K562 (cell line): ENCODE measurements at regions not wholly inside any gene's neighbourhood (a gene's known extent, or its start where the extent isn't known, plus 50 kb on each side); places are given as distances from the start of the nearest gene placed in this dataset.

Source experiments
- ATAC-seq: fragments of 200-7000 bp; cut with Tn5 transposase; 3 replicates; pipeline ENCODE4 v1.9.1; 2020; ENCODE audit warnings: moderate library complexity
- BruUV-seq: library from RNA; stranded (reverse); fragments of 400-500 nt; replicated peaks from 2 replicates; lab custom pipeline; 2021; lab: Mats Ljungman, UMichigan
- CTCF ChIA-PET: fragments of 300-600 bp; formaldehyde crosslinking; extraction: SDS; loops from one replicate; lab custom pipeline; 2021; ENCODE audit warnings: low intra/inter-chr PET ratio; lab: Yijun Ruan, JAX
- POLR2A ChIA-PET: fragments of 300-600, 350-650 bp; sonication (Branson Sonifier 250); formaldehyde crosslinking; extraction: SDS; loops from one replicate; lab custom pipeline; 2021; ENCODE audit warnings: antibody characterized with exemption, inconsistent platforms; lab: Yijun Ruan, JAX
- DNase-seq, 4 experiments: peaks; one replicate each; pipeline versions ENCODE4 v3.0.0 to v3.0.0-alpha.2; 2011 to 2018; ENCODE audit warnings: low spot score in 3 of 4, mixed read lengths in 3 of 4; ENCODE audit errors: extremely low read depth in 1 of 4
- FAIRE-seq: peaks from 2 replicates; lab custom pipeline; 2011; peaks lifted over from hg19 to GRCh38; lab: Jason Lieb, UNC
- H2AFZ ChIP-seq: 2 replicates; pipeline ENCODE4 v1.6.0; 2011; ENCODE audit warnings: low read depth, low read length, control low read depth, inconsistent platforms
- H3K27ac ChIP-seq: fragments of 200-600 bp; 3 replicates; pipeline ENCODE4 v1.8.0; 2011; ENCODE audit warnings: low read depth, mild to moderate bottlenecking, control low read depth, inconsistent platforms, low read length, moderate library complexity, mixed read lengths; ENCODE audit errors: extremely low read depth
- H3K27me3 ChIP-seq, 2 experiments: fragments of 300-600 bp in 1 of 2; 2 replicates in 1 of 2; 3 replicates in 1 of 2; pipeline versions ENCODE4 v1.6.0 to v1.8.0; 2011; ENCODE audit warnings: inconsistent platforms in 2 of 2, low read length in 2 of 2, mild to moderate bottlenecking in 1 of 2, mixed read lengths in 1 of 2, moderate library complexity in 1 of 2; ENCODE audit not compliant: control insufficient read depth in 2 of 2, insufficient read depth in 2 of 2
- H3K36me3 ChIP-seq: fragments of 300-600 bp; 3 replicates; pipeline ENCODE4 v1.8.0; 2011; ENCODE audit warnings: mild to moderate bottlenecking, low read length, inconsistent platforms; ENCODE audit not compliant: control insufficient read depth, insufficient read depth
- H3K4me1 ChIP-seq, 2 experiments: fragments of 200-600 bp in 1 of 2; replicated peaks in 1 of 2; 2 replicates in 1 of 2; 3 replicates in 1 of 2; pipeline versions ENCODE4 v1.5.1 to v1.8.0; 2011; ENCODE audit warnings: inconsistent platforms in 2 of 2, low read length in 2 of 2, mild to moderate bottlenecking in 1 of 2, mixed read lengths in 1 of 2, moderate library complexity in 1 of 2; ENCODE audit not compliant: control insufficient read depth in 2 of 2, insufficient read depth in 2 of 2
- H3K4me2 ChIP-seq: 2 replicates; pipeline ENCODE4 v1.6.1; 2011; ENCODE audit warnings: low read length, control low read depth, inconsistent platforms, mixed read lengths; ENCODE audit not compliant: insufficient read depth
- H3K4me3 ChIP-seq: fragments of 200-600 bp; sonication (generic), shearing (Covaris generic); 2 replicates; pipeline ENCODE4 v1.5.1; 2016; ENCODE audit warnings: control low read depth, inconsistent platforms
- H3K79me2 ChIP-seq: fragments of 200-600 bp; 3 replicates; pipeline ENCODE4 v1.8.0; 2011; ENCODE audit warnings: low read length, inconsistent platforms; ENCODE audit not compliant: control insufficient read depth, insufficient read depth
- H3K9ac ChIP-seq, 2 experiments: 2 replicates each; pipeline versions ENCODE4 v1.6.0 to v1.6.1; 2011; ENCODE audit warnings: low read depth in 2 of 2, low read length in 2 of 2, control low read depth in 1 of 2, inconsistent platforms in 1 of 2, mild to moderate bottlenecking in 1 of 2, mixed read lengths in 1 of 2; ENCODE audit not compliant: insufficient read depth in 1 of 2
- H3K9me1 ChIP-seq: one replicate; pipeline ENCODE4 v1.6.0; 2011; ENCODE audit warnings: inconsistent platforms, mild to moderate bottlenecking, low read length, moderate library complexity; ENCODE audit not compliant: control insufficient read depth, insufficient read depth
- H3K9me3 ChIP-seq: replicated peaks from 2 replicates; pipeline ENCODE4 v1.5.1; 2011; ENCODE audit warnings: low read depth, low read length, inconsistent platforms; ENCODE audit not compliant: control insufficient read depth, insufficient read depth
- H4K20me1 ChIP-seq: replicated peaks from 2 replicates; pipeline ENCODE4 v1.6.1; 2011; ENCODE audit warnings: low read length, inconsistent platforms, mixed read lengths; ENCODE audit not compliant: control insufficient read depth, insufficient read depth
- CREB1 ChIP-seq, 2 experiments: sonication (generic) in 1 of 2; formaldehyde crosslinking in 1 of 2; IDR thresholded peaks; 2 replicates each; pipeline versions ENCODE4 v1.6.1 to v1.8.0; 2012 to 2022; ENCODE audit warnings: inconsistent platforms in 1 of 2, mild to moderate bottlenecking in 1 of 2, missing genetic modification reagents in 1 of 2, moderate library complexity in 1 of 2
- GATAD2A ChIP-seq: fragments of 450-650 bp; IDR thresholded peaks from 2 replicates; pipeline ENCODE4 v1.6.1; 2017
- NFATC3 ChIP-seq: fragments of 450-650 bp; IDR thresholded peaks from 2 replicates; pipeline ENCODE4 v1.6.1; 2017; ENCODE audit warnings: mild to moderate bottlenecking
- PHF20 ChIP-seq: fragments of 450-650 bp; IDR thresholded peaks from 2 replicates; pipeline ENCODE4 v1.6.1; 2018; ENCODE audit not compliant: partially characterized antibody
- TAF7 ChIP-seq: fragments of 450-650 bp; IDR thresholded peaks from 2 replicates; pipeline ENCODE4 v1.6.1; 2016; ENCODE audit warnings: missing genetic modification characterization, missing compliant biosample characterization
- ZNF23 ChIP-seq: fragments of 250-450 bp; sonication (Bioruptor Pico); IDR thresholded peaks from 2 replicates; pipeline ENCODE4 v1.4.0; 2020; ENCODE audit warnings: mild to moderate bottlenecking
- ZNF263 ChIP-seq: sonication (generic); formaldehyde crosslinking; IDR thresholded peaks from 2 replicates; pipeline ENCODE4 v1.8.0; 2022; ENCODE audit warnings: mild to moderate bottlenecking, missing genetic modification reagents, borderline replicate concordance
- WGBS: fragments of 100-300 bp; shearing (Covaris generic); methylation state at CpG from one replicate; pipeline ENCODE4 v1.1.6; 2016; ENCODE audit warnings: low coverage, mixed read lengths; ENCODE audit not compliant: insufficient coverage; ENCODE audit errors: missing lambda C conversion rate; 5-methylcytosine and 5-hydroxymethylcytosine counted together
- in situ Hi-C: fragments of 300-500 bp; cut with MboI; formaldehyde crosslinking; loops from 4 replicates; pipeline ENCODE4 v1.15.0; 2018; ENCODE audit warnings: inconsistent platforms, mixed read lengths
- intact Hi-C: fragments of 100-400 bp; cut with micrococcal nuclease; formaldehyde crosslinking; loops from 2 replicates; pipeline ENCODE4 v1.14.2; 2022
- TF ChIP-seq, protein P1 (sequence below), 2 experiments: IDR thresholded peaks; 2 replicates each; pipeline ENCODE4 v1.6.1; 2011; ENCODE audit warnings: borderline replicate concordance in 1 of 2, control low read depth in 1 of 2, low read depth in 1 of 2, low read length in 1 of 2, mild to moderate bottlenecking in 1 of 2, mixed read lengths in 1 of 2, moderate library complexity in 1 of 2; ENCODE audit not compliant: insufficient read depth in 1 of 2, insufficient read length in 1 of 2, poor library complexity in 1 of 2, severe bottlenecking in 1 of 2; ENCODE audit errors: extremely low read depth in 1 of 2
- TF ChIP-seq, protein P2 (sequence below): fragments of 250-450 bp; sonication (Bioruptor Pico); IDR thresholded peaks from 2 replicates; pipeline ENCODE4 v1.5.0; 2020; ENCODE audit warnings: mild to moderate bottlenecking
- TF ChIP-seq, protein P3 (sequence below): sonication (generic); formaldehyde crosslinking; IDR thresholded peaks from 2 replicates; pipeline ENCODE4 v1.8.1; 2023; ENCODE audit warnings: mild to moderate bottlenecking, missing genetic modification reagents
- TF ChIP-seq, protein P4 (sequence below): fragments of 450-650 bp; conservative IDR thresholded peaks from 2 replicates; pipeline ENCODE4 v1.6.1; 2016; ENCODE audit warnings: missing genetic modification characterization, low read depth, mild to moderate bottlenecking, control low read depth, missing compliant biosample characterization
- TF ChIP-seq, protein P5 (sequence below): sonication (generic); formaldehyde crosslinking; IDR thresholded peaks from 2 replicates; pipeline ENCODE4 v1.8.1; 2022; ENCODE audit warnings: missing genetic modification reagents

DNA sequence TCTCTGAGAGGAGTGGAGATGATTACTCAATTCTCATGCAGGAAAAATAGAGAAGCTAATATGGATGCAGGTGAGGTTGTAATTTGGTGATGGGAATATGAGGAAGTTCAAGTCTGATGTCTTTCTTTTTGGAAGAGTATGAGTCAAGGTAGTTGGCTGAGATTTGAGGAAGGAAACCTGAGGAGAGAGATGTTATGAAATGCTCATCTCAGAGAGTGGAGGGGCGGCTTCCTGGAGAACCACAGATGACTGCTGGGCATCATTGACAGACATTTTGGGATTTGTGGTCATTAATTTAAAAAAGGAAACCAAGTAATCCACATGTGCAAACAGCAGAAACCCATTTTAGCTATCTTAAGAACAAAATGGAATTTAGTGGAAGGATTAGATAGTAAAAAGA is 72.5 kb upstream of the UST start:
- Histone ChIP-seq H3K4me2 (no peak overlapping the region), H3K79me2 (no peaks in the 10 kb centered on the region), H3K36me3 (no peaks in the 10 kb centered on the region), H3K27ac (no peak overlapping the region), H4K20me1 (no peaks in the 10 kb centered on the region), H3K9me3 (peaks cover 3% of the 10 kb centered on the region; the same call in 1 of the 2 replicates), H3K4me3 (no peak overlapping the region), H3K9me1 (no peaks in the 10 kb centered on the region), H3K9ac (no peak overlapping the region), H3K4me1 (no peaks in the 10 kb centered on the region), H3K27me3 (no peaks in the 10 kb centered on the region), H2AFZ (no peak overlapping the region)
- ChIA-PET POLR2A (no interaction called here), CTCF (no interaction called here)
- no peak for FAIRE-seq
- in situ Hi-C loops, result no loop called here
- intact Hi-C loops, result no loop called here
- no peak for ATAC-seq
- no TSS peak for BruUV-seq
- no peak for DNase-seq
- 0% methylated on average over 1 of the region's 1 CpG for WGBS
- TF ChIP-seq GATAD2A, result no peak
- TF ChIP-seq TAF7 (tag), result no peak
- TF ChIP-seq, protein P1, sequence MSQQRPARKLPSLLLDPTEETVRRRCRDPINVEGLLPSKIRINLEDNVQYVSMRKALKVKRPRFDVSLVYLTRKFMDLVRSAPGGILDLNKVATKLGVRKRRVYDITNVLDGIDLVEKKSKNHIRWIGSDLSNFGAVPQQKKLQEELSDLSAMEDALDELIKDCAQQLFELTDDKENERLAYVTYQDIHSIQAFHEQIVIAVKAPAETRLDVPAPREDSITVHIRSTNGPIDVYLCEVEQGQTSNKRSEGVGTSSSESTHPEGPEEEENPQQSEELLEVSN (IDR thresholded peaks at IDR 0.05; ENCODE audit: borderline replicate concordance in 1 of 2, extremely low read depth in 1 of 2, insufficient read depth in 1 of 2, insufficient read length in 1 of 2, low read depth in 1 of 2, low read length in 1 of 2, poor library complexity in 1 of 2, severe bottlenecking in 1 of 2), result no peak
- TF ChIP-seq ZNF23 (CRISPR knock-in tag), result no peak
- TF ChIP-seq NFATC3, result no peak
- TF ChIP-seq, protein P2, sequence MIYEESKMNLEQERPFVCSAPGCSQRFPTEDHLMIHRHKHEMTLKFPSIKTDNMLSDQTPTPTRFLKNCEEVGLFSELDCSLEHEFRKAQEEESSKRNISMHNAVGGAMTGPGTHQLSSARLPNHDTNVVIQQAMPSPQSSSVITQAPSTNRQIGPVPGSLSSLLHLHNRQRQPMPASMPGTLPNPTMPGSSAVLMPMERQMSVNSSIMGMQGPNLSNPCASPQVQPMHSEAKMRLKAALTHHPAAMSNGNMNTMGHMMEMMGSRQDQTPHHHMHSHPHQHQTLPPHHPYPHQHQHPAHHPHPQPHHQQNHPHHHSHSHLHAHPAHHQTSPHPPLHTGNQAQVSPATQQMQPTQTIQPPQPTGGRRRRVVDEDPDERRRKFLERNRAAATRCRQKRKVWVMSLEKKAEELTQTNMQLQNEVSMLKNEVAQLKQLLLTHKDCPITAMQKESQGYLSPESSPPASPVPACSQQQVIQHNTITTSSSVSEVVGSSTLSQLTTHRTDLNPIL (CRISPR knock-in tag), result no peak
- TF ChIP-seq, protein P3, sequence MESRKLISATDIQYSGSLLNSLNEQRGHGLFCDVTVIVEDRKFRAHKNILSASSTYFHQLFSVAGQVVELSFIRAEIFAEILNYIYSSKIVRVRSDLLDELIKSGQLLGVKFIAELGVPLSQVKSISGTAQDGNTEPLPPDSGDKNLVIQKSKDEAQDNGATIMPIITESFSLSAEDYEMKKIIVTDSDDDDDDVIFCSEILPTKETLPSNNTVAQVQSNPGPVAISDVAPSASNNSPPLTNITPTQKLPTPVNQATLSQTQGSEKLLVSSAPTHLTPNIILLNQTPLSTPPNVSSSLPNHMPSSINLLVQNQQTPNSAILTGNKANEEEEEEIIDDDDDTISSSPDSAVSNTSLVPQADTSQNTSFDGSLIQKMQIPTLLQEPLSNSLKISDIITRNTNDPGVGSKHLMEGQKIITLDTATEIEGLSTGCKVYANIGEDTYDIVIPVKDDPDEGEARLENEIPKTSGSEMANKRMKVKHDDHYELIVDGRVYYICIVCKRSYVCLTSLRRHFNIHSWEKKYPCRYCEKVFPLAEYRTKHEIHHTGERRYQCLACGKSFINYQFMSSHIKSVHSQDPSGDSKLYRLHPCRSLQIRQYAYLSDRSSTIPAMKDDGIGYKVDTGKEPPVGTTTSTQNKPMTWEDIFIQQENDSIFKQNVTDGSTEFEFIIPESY, result no peak
- TF ChIP-seq CREB1 (IDR thresholded peaks at IDR 0.05), result no peak
- no peak for TF ChIP-seq CREB1 (CRISPR knock-in tag; IDR thresholded peaks at IDR 0.05)
- no peak for TF ChIP-seq ZNF263 (CRISPR knock-in tag)
- TF ChIP-seq, protein P4, sequence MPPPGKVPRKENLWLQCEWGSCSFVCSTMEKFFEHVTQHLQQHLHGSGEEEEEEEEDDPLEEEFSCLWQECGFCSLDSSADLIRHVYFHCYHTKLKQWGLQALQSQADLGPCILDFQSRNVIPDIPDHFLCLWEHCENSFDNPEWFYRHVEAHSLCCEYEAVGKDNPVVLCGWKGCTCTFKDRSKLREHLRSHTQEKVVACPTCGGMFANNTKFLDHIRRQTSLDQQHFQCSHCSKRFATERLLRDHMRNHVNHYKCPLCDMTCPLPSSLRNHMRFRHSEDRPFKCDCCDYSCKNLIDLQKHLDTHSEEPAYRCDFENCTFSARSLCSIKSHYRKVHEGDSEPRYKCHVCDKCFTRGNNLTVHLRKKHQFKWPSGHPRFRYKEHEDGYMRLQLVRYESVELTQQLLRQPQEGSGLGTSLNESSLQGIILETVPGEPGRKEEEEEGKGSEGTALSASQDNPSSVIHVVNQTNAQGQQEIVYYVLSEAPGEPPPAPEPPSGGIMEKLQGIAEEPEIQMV, result no peak
- TF ChIP-seq, protein P5, sequence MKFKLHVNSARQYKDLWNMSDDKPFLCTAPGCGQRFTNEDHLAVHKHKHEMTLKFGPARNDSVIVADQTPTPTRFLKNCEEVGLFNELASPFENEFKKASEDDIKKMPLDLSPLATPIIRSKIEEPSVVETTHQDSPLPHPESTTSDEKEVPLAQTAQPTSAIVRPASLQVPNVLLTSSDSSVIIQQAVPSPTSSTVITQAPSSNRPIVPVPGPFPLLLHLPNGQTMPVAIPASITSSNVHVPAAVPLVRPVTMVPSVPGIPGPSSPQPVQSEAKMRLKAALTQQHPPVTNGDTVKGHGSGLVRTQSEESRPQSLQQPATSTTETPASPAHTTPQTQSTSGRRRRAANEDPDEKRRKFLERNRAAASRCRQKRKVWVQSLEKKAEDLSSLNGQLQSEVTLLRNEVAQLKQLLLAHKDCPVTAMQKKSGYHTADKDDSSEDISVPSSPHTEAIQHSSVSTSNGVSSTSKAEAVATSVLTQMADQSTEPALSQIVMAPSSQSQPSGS (CRISPR knock-in tag), result no peak
- no peak for TF ChIP-seq PHF20
